ENCODE measurements at regions not wholly inside any gene's neighbourhood (a gene's known extent, or its start where the extent isn't known, plus 50 kb on each side); places are given as distances from the start of the nearest gene placed in this dataset.
"Not testable (repeated sequence)": the region's sequence is repeated elsewhere in the genome, so short reads cannot be mapped to it uniquely, and the experiment has no call there.

GRCh38 chr10:34957531-34957930 is 132.6 kb downstream of the CUL2 start:
- DNase-seq (ENCODE audit: low spot score), result no peak
- Histone ChIP-seq H4K20me1 (ENCODE audit: low read depth) (no peaks in the 10 kb centered on the region), H3F3A (ENCODE audit: low read depth) (no peaks in the 10 kb centered on the region), H3K4me1 (no peaks in the 10 kb centered on the region), H3K9ac (no peak overlapping the region), H3K4me3 (no peak overlapping the region), H3K79me2 (ENCODE audit: low read depth) (no peaks in the 10 kb centered on the region), H3K27me3 (no peaks in the 10 kb centered on the region), H3K4me2 (no peak overlapping the region), H3K27ac (no peak overlapping the region), H3K9me3 (ENCODE audit: low read depth) (no peaks in the 10 kb centered on the region), H2AFZ (replicated peaks) (no peak overlapping the region), H3K36me3 (no peaks in the 10 kb centered on the region)
- Mint-ChIP-seq H3K27ac (no peak overlapping the region), H3K4me3 (no peak overlapping the region), H3K27me3 (ENCODE audit: insufficient read depth, low read depth) (no peaks in the 10 kb centered on the region), H3K9me3 (no peaks in the 10 kb centered on the region), H3K4me1 (peaks cover 3% of the 10 kb centered on the region), H3K36me3 (no peaks in the 10 kb centered on the region)
- TF ChIP-seq EZH2 (IDR thresholded peaks at IDR 0.05) (no peak), EZH2phosphoT487 (IDR thresholded peaks at IDR 0.05) (no peak), CTCF (IDR thresholded peaks at IDR 0.05) (no peak)

- no peaks in the 10 kb centered on the region for H3K79me2 ChIP-seq (ENCODE audit: low read depth)
Observed at GRCh38 chr10:34956756-34957155, 133.4 kb downstream of the CUL2 start.

GRCh38 chr10:34955391-34955790 is 134.8 kb downstream of the CUL2 start:
- no peak for DNase-seq (ENCODE audit: low spot score)
- Histone ChIP-seq H2AFZ (replicated peaks) (no peak overlapping the region), H3K9ac (no peak overlapping the region), H3K4me1 (no peaks in the 10 kb centered on the region), H3K4me2 (no peak overlapping the region), H3K79me2 (ENCODE audit: low read depth) (no peaks in the 10 kb centered on the region), H3K36me3 (no peaks in the 10 kb centered on the region), H4K20me1 (ENCODE audit: low read depth) (no peaks in the 10 kb centered on the region), H3F3A (ENCODE audit: low read depth) (no peaks in the 10 kb centered on the region), H3K4me3 (no peak overlapping the region), H3K27ac (no peak overlapping the region), H3K9me3 (ENCODE audit: low read depth) (no peaks in the 10 kb centered on the region), H3K27me3 (no peaks in the 10 kb centered on the region)
- Mint-ChIP-seq H3K27ac (no peak overlapping the region), H3K36me3 (no peaks in the 10 kb centered on the region), H3K4me3 (no peak overlapping the region), H3K9me3 (no peaks in the 10 kb centered on the region), H3K4me1 (peaks cover 3% of the 10 kb centered on the region), H3K27me3 (ENCODE audit: insufficient read depth, low read depth) (no peaks in the 10 kb centered on the region)
- no peak for TF ChIP-seq CTCF (IDR thresholded peaks at IDR 0.05)

More at GRCh38 chr10:34956756-34957155, 133.4 kb downstream of the CUL2 start:
- H3K27me3 ChIP-seq, result no peaks in the 10 kb centered on the region
- H3K4me3 ChIP-seq, result no peak overlapping the region
- no peaks in the 10 kb centered on the region for H3K36me3 ChIP-seq
- no peaks in the 10 kb centered on the region for H3K9me3 Mint-ChIP-seq
- H3K9me3 ChIP-seq (ENCODE audit: low read depth), result no peaks in the 10 kb centered on the region
- no peak overlapping the region for H3K9ac ChIP-seq
- H4K20me1 ChIP-seq (ENCODE audit: low read depth), result no peaks in the 10 kb centered on the region
- H3K27ac Mint-ChIP-seq, result no peak overlapping the region
- H3K27ac ChIP-seq, result no peak overlapping the region
- DNase-seq (ENCODE audit: low spot score), result no peak
- H3K4me1 Mint-ChIP-seq, result peaks cover 3% of the 10 kb centered on the region
- TF ChIP-seq EZH2 (IDR thresholded peaks at IDR 0.05) (no peak), CTCF (IDR thresholded peaks at IDR 0.05) (no peak), EZH2phosphoT487 (IDR thresholded peaks at IDR 0.05) (no peak)
- H2AFZ ChIP-seq (replicated peaks), result no peak overlapping the region
- H3F3A ChIP-seq (ENCODE audit: low read depth), result no peaks in the 10 kb centered on the region
- no peaks in the 10 kb centered on the region for H3K36me3 Mint-ChIP-seq
- no peaks in the 10 kb centered on the region for H3K27me3 Mint-ChIP-seq (ENCODE audit: insufficient read depth, low read depth)
- H3K4me1 ChIP-seq, result no peaks in the 10 kb centered on the region
- H3K4me2 ChIP-seq, result no peak overlapping the region
- H3K4me3 Mint-ChIP-seq, result no peak overlapping the region

GRCh38 chr10:34954142-34954541 is 136.0 kb downstream of the CUL2 start:
- Histone ChIP-seq H3K4me2 (no peak overlapping the region), H3K9me3 (ENCODE audit: low read depth) (no peaks in the 10 kb centered on the region), H3K36me3 (no peaks in the 10 kb centered on the region), H3K4me3 (no peak overlapping the region), H4K20me1 (ENCODE audit: low read depth) (no peaks in the 10 kb centered on the region), H3F3A (ENCODE audit: low read depth) (no peaks in the 10 kb centered on the region), H2AFZ (replicated peaks) (no peak overlapping the region), H3K4me1 (no peaks in the 10 kb centered on the region), H3K27me3 (no peaks in the 10 kb centered on the region), H3K79me2 (ENCODE audit: low read depth) (no peaks in the 10 kb centered on the region), H3K27ac (no peak overlapping the region), H3K9ac (no peak overlapping the region)
- no peak for DNase-seq (ENCODE audit: low spot score)
- Mint-ChIP-seq H3K27ac (no peak overlapping the region), H3K4me1 (no peaks in the 10 kb centered on the region), H3K4me3 (no peak overlapping the region), H3K9me3 (no peaks in the 10 kb centered on the region), H3K36me3 (no peaks in the 10 kb centered on the region), H3K27me3 (ENCODE audit: insufficient read depth, low read depth) (no peaks in the 10 kb centered on the region)
- TF ChIP-seq EZH2 (IDR thresholded peaks at IDR 0.05), result no peak
- TF ChIP-seq EZH2phosphoT487 (IDR thresholded peaks at IDR 0.05), result no peak
- TF ChIP-seq CTCF (IDR thresholded peaks at IDR 0.05), result no peak

GRCh38 chr10:34951263-34951887 is 136.3 kb upstream of the PARD3 start:
- H3K9me3 Mint-ChIP-seq; H3K27ac Mint-ChIP-seq; H3K4me2 ChIP-seq; H3F3A ChIP-seq (ENCODE audit: low read depth); H3K4me1 ChIP-seq; H3K9me3 ChIP-seq (ENCODE audit: low read depth); DNase-seq (ENCODE audit: low spot score); H3K36me3 ChIP-seq; H2AFZ ChIP-seq (replicated peaks); H3K79me2 ChIP-seq (ENCODE audit: low read depth); H3K4me3 Mint-ChIP-seq; H3K27me3 ChIP-seq; H3K36me3 Mint-ChIP-seq; H3K27ac ChIP-seq; H3K4me1 Mint-ChIP-seq; H4K20me1 ChIP-seq (ENCODE audit: low read depth); H3K9ac ChIP-seq; H3K4me3 ChIP-seq; H3K27me3 Mint-ChIP-seq (ENCODE audit: insufficient read depth, low read depth): not testable (repeated sequence)

All from neural progenitor cell (in vitro differentiated cells).